H1 (cell line): ENCODE measurements at regions not wholly inside any gene's neighbourhood (a gene's known extent, or its start where the extent isn't known, plus 50 kb on each side); places are given as distances from the start of the nearest gene placed in this dataset.

Source experiments
- BCL11A ChIP-seq, 2 experiments: IDR thresholded peaks; one replicate each; pipeline ENCODE4 v1.6.1; 2011; ENCODE audit warnings: low read depth in 2 of 2, low read length in 2 of 2, mild to moderate bottlenecking in 2 of 2
- BRCA1 ChIP-seq: IDR thresholded peaks from 2 replicates; pipeline ENCODE4 v1.6.1; 2012; ENCODE audit warnings: low read depth, low read length, improper control_type of control experiment
- CEBPB ChIP-seq: IDR thresholded peaks from 2 replicates; pipeline ENCODE4 v1.6.1; 2012; ENCODE audit warnings: low read depth, low read length
- EZH2 ChIP-seq: fragments of 200-600 bp; sonication (generic); IDR thresholded peaks from 2 replicates; pipeline ENCODE4 v1.7.1; 2012; ENCODE audit warnings: low read depth, mild to moderate bottlenecking, moderate library complexity, low read length, inconsistent platforms; ENCODE audit not compliant: severe bottlenecking
- MAFK ChIP-seq: IDR thresholded peaks from 2 replicates; pipeline ENCODE4 v1.6.1; 2012; ENCODE audit warnings: low read depth, mild to moderate bottlenecking, improper control_type of control experiment, low read length
- POLR2A ChIP-seq, 2 experiments: IDR thresholded peaks; 1 replicate in 1 of 2; 2 replicates in 1 of 2; pipeline ENCODE4 v1.6.1; 2011; ENCODE audit warnings: low read depth in 2 of 2, low read length in 2 of 2, mild to moderate bottlenecking in 2 of 2; ENCODE audit errors: control extremely low read depth in 1 of 2
- POLR2AphosphoS5 ChIP-seq: IDR thresholded peaks from 2 replicates; pipeline ENCODE4 v1.6.1; 2011; ENCODE audit warnings: low read depth, low read length
- RAD21 ChIP-seq, 2 experiments: IDR thresholded peaks in 1 of 2; conservative IDR thresholded peaks in 1 of 2; 2 replicates each; pipeline ENCODE4 v1.6.1; 2011; ENCODE audit warnings: low read depth in 2 of 2, low read length in 2 of 2, improper control_type of control experiment in 1 of 2, inconsistent platforms in 1 of 2, mild to moderate bottlenecking in 1 of 2, moderate library complexity in 1 of 2
- RNF2 ChIP-seq: fragments of 200-900, 300-1000 bp; sonication (generic); IDR thresholded peaks from 2 replicates; pipeline ENCODE4 v1.7.1; 2016; ENCODE audit warnings: borderline replicate concordance, low read depth, mild to moderate bottlenecking, antibody characterized with exemption, low read length; ENCODE audit not compliant: poor library complexity, severe bottlenecking; ENCODE audit errors: missing control alignments
- SIX5 ChIP-seq: IDR thresholded peaks from 2 replicates; pipeline ENCODE4 v1.6.1; 2011; ENCODE audit warnings: mild to moderate bottlenecking, low read depth, low read length
- SP1 ChIP-seq: IDR thresholded peaks from 2 replicates; pipeline ENCODE4 v1.6.1; 2011; ENCODE audit warnings: low read depth, low read length
- TEAD4 ChIP-seq: IDR thresholded peaks from 2 replicates; pipeline ENCODE4 v1.6.1; 2012; ENCODE audit warnings: low read depth, low read length, inconsistent platforms, mixed read lengths
- ZNF274 ChIP-seq: IDR thresholded peaks from 2 replicates; pipeline ENCODE4 v1.7.0; 2012; ENCODE audit warnings: low read length, borderline replicate concordance; ENCODE audit errors: extremely low read depth
- TF ChIP-seq, protein P1 (sequence below), 3 experiments: IDR thresholded peaks; 1 replicate in 2 of 3; 2 replicates in 1 of 3; pipeline versions ENCODE4 v1.5.1 to v1.6.1; 2011; ENCODE audit warnings: low read length in 3 of 3, mild to moderate bottlenecking in 3 of 3, inconsistent platforms in 2 of 3, low read depth in 1 of 3, moderate library complexity in 1 of 3; ENCODE audit not compliant: insufficient read depth in 1 of 3; ENCODE audit errors: control extremely low read depth in 1 of 3

- TF ChIP-seq, protein P1, sequence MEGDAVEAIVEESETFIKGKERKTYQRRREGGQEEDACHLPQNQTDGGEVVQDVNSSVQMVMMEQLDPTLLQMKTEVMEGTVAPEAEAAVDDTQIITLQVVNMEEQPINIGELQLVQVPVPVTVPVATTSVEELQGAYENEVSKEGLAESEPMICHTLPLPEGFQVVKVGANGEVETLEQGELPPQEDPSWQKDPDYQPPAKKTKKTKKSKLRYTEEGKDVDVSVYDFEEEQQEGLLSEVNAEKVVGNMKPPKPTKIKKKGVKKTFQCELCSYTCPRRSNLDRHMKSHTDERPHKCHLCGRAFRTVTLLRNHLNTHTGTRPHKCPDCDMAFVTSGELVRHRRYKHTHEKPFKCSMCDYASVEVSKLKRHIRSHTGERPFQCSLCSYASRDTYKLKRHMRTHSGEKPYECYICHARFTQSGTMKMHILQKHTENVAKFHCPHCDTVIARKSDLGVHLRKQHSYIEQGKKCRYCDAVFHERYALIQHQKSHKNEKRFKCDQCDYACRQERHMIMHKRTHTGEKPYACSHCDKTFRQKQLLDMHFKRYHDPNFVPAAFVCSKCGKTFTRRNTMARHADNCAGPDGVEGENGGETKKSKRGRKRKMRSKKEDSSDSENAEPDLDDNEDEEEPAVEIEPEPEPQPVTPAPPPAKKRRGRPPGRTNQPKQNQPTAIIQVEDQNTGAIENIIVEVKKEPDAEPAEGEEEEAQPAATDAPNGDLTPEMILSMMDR (IDR thresholded peaks at IDR 0.05; ENCODE audit: control extremely low read depth in 1 of 3, insufficient read depth in 1 of 3, low read depth in 1 of 3, low read length in 3 of 3): no peak
- no peak for TF ChIP-seq BRCA1
- no peak for TF ChIP-seq POLR2AphosphoS5
- no peak for TF ChIP-seq RNF2
- TF ChIP-seq RAD21 (IDR thresholded peaks at IDR 0.05 in 1 of 2, conservative IDR thresholded peaks at IDR 0.05 in 1 of 2; ENCODE audit: low read depth in 2 of 2, low read length in 2 of 2): no peak
- no peak for TF ChIP-seq CEBPB
- TF ChIP-seq TEAD4: no peak
- TF ChIP-seq SP1: no peak
- no peak for TF ChIP-seq EZH2
- no peak for TF ChIP-seq BCL11A (IDR thresholded peaks at IDR 0.05; ENCODE audit: low read depth in 2 of 2, low read length in 2 of 2)
- TF ChIP-seq POLR2A (IDR thresholded peaks at IDR 0.05; ENCODE audit: control extremely low read depth in 1 of 2, low read depth in 2 of 2, low read length in 2 of 2): no peak
- TF ChIP-seq MAFK: no peak
- no peak for TF ChIP-seq SIX5
- no peak for TF ChIP-seq ZNF274
Observed at GRCh38 chr2:100741880-100742276, 78.1 kb upstream of the NPAS2 start.
